Upper lobe of left lung (tissue), 6 donors: ENCODE measurements at regions not wholly inside any gene's neighbourhood (a gene's known extent, or its start where the extent isn't known, plus 50 kb on each side); places are given as distances from the start of the nearest gene placed in this dataset.

Source experiments
- ATAC-seq, 2 donors: fragments of 200-7000 bp; cut with Tn5 transposase; one replicate each; pipeline ENCODE4 v1.9.1; 2022; ENCODE audit warnings: mild to moderate bottlenecking in 2 of 2, moderate library complexity in 2 of 2; ENCODE audit not compliant: low FRiP score in 2 of 2
- DNase-seq, 2 donors: peaks; one replicate each; pipeline ENCODE4 v3.0.0-alpha.2; 2019 to 2020
- H3K27ac ChIP-seq, 4 donors: fragments of 200-600 bp; sonication (generic); one replicate each; pipeline ENCODE4 v1.5.1; 2016 to 2019
- H3K27me3 ChIP-seq, 4 donors: fragments of 200-600 bp; sonication (generic); one replicate each; pipeline ENCODE4 v1.5.1; 2017 to 2019
- H3K36me3 ChIP-seq, 4 donors: fragments of 200-600 bp; sonication (generic); one replicate each; pipeline ENCODE4 v1.5.1; 2016 to 2019
- H3K4me1 ChIP-seq, 4 donors: fragments of 200-600 bp; sonication (generic); one replicate each; pipeline ENCODE4 v1.5.1; 2018 to 2019
- H3K4me3 ChIP-seq, 4 donors: fragments of 200-600 bp; sonication (generic); one replicate each; pipeline ENCODE4 v1.5.1; 2017 to 2019; ENCODE audit warnings: mild to moderate bottlenecking in 2 of 4, moderate library complexity in 1 of 4
- H3K9me3 ChIP-seq, 4 donors: fragments of 200-600 bp; sonication (generic); one replicate each; pipeline ENCODE4 v1.5.1; 2018 to 2019
- CTCF ChIP-seq, 6 experiments: fragments of 450-650 bp in 4 of 6; fragments of 200-600 bp in 2 of 6; sonication (generic) in 2 of 6; IDR thresholded peaks; one replicate each; pipeline ENCODE4 v1.5.1; 2016 to 2019; ENCODE audit warnings: antibody characterized with exemption in 6 of 6
- EP300 ChIP-seq, 4 donors: sonication (generic); formaldehyde crosslinking; IDR thresholded peaks; one replicate each; pipeline ENCODE4 v1.5.1; 2017; ENCODE audit warnings: antibody characterized with exemption in 4 of 4, control low read depth in 2 of 4
- POLR2A ChIP-seq, 4 donors: fragments of 450-650 bp; IDR thresholded peaks; one replicate each; pipeline ENCODE4 v1.5.1; 2016 to 2017; ENCODE audit warnings: antibody characterized with exemption in 4 of 4, mild to moderate bottlenecking in 2 of 4
- POLR2AphosphoS5 ChIP-seq, 2 donors: sonication (generic); formaldehyde crosslinking; IDR thresholded peaks; one replicate each; pipeline ENCODE4 v1.5.1; 2017; ENCODE audit warnings: antibody characterized with exemption in 2 of 2
- WGBS, 2 donors: methylation state at CpG; one replicate each; pipeline ENCODE4 v1.1.5; 2017 to 2018; 5-methylcytosine and 5-hydroxymethylcytosine counted together
- donor health status: DM: no; HTN: no; CAD: no; lungs with moderate emphysema.
- donor health status: DM: no; HTN: yes; CAD: no; lungs with severe emphysema.

GRCh38 chr9:87081503-87081902 lies 134.2 kb upstream of the GAS1 start:
- Histone ChIP-seq H3K27me3 (no peaks in the 10 kb centered on the region), H3K4me1 (no peaks in the 10 kb centered on the region), H3K27ac (no peak overlapping the region), H3K4me3 (no peak overlapping the region), H3K9me3 (no peaks in the 10 kb centered on the region), H3K36me3 (no peaks in the 10 kb centered on the region)
- no peak for TF ChIP-seq EP300 (IDR thresholded peaks at IDR 0.05)
- TF ChIP-seq POLR2AphosphoS5 (IDR thresholded peaks at IDR 0.05): no peak
- no peak for TF ChIP-seq POLR2A (IDR thresholded peaks at IDR 0.05)
- TF ChIP-seq CTCF (IDR thresholded peaks at IDR 0.05): no peak
- WGBS, 2 donors: 62 to 67% methylated on average over 2 of the region's 2 CpGs
- DNase-seq: no peak
- ATAC-seq: no peak

- Histone ChIP-seq H3K9me3 (no peaks in the 10 kb centered on the region), H3K4me3 (no peak overlapping the region)
- 94 to 95% methylated on average over 11 to 13 of the region's 13 CpGs for WGBS, 2 donors
These were observed 136.7 kb upstream of the GAS1 start for GRCh38 chr9:87083986-87084385.

GRCh38 chr9:87084407-87084806 lies 137.1 kb upstream of the GAS1 start:
- no peak for ATAC-seq
- Histone ChIP-seq H3K4me3 (no peak overlapping the region), H3K4me1 (no peaks in the 10 kb centered on the region), H3K9me3 (no peaks in the 10 kb centered on the region), H3K36me3 (no peaks in the 10 kb centered on the region), H3K27ac (no peak overlapping the region), H3K27me3 (no peaks in the 10 kb centered on the region)
- DNase-seq: peak in 1 of 2 donors; percentile 56
- WGBS, 2 donors: 95 to 96% methylated on average over 4 to 6 of the region's 12 CpGs
- TF ChIP-seq EP300 (IDR thresholded peaks at IDR 0.05) (no peak), POLR2AphosphoS5 (IDR thresholded peaks at IDR 0.05) (no peak), POLR2A (IDR thresholded peaks at IDR 0.05) (no peak), CTCF (IDR thresholded peaks at IDR 0.05) (no peak)

More at GRCh38 chr9:87083986-87084385, 136.7 kb upstream of the GAS1 start:
- Histone ChIP-seq H3K27ac (no peak overlapping the region), H3K27me3 (no peaks in the 10 kb centered on the region), H3K36me3 (no peaks in the 10 kb centered on the region), H3K4me1 (no peaks in the 10 kb centered on the region)
- DNase-seq (peak in 1 of 2 donors; percentile 48), ATAC-seq (peak in 1 of 2 donors; percentile 34)
- no peak for TF ChIP-seq POLR2AphosphoS5 (IDR thresholded peaks at IDR 0.05)
- no peak for TF ChIP-seq POLR2A (IDR thresholded peaks at IDR 0.05)
- no peak for TF ChIP-seq CTCF (IDR thresholded peaks at IDR 0.05)
- no peak for TF ChIP-seq EP300 (IDR thresholded peaks at IDR 0.05)

GRCh38 chr9:87085073-87085472 lies 137.8 kb upstream of the GAS1 start:
- no peak overlapping the region for H3K4me3 ChIP-seq
- no peaks in the 10 kb centered on the region for H3K36me3 ChIP-seq
- ATAC-seq (no peak), DNase-seq (peak in 1 of 2 donors; percentile 74)
- H3K9me3 ChIP-seq: no peaks in the 10 kb centered on the region
- H3K27me3 ChIP-seq: no peaks in the 10 kb centered on the region
- TF ChIP-seq POLR2AphosphoS5 (IDR thresholded peaks at IDR 0.05) (no peak), CTCF (IDR thresholded peaks at IDR 0.05) (no peak), EP300 (IDR thresholded peaks at IDR 0.05) (no peak), POLR2A (IDR thresholded peaks at IDR 0.05) (no peak)
- no peaks in the 10 kb centered on the region for H3K4me1 ChIP-seq
- WGBS, 2 donors: 93% methylated on average over 27 of the region's 27 CpGs
- no peak overlapping the region for H3K27ac ChIP-seq

GRCh38 chr9:87085521-87085920 lies 138.2 kb upstream of the GAS1 start:
- TF ChIP-seq POLR2AphosphoS5 (IDR thresholded peaks at IDR 0.05): no peak
- no peak for TF ChIP-seq POLR2A (IDR thresholded peaks at IDR 0.05)
- TF ChIP-seq EP300 (IDR thresholded peaks at IDR 0.05): no peak
- TF ChIP-seq CTCF (IDR thresholded peaks at IDR 0.05): no peak
- H3K27me3 ChIP-seq: no peaks in the 10 kb centered on the region
- ATAC-seq (no peak), DNase-seq (no peak)
- no peak overlapping the region for H3K27ac ChIP-seq
- H3K4me3 ChIP-seq: no peak overlapping the region
- H3K36me3 ChIP-seq: no peaks in the 10 kb centered on the region
- no peaks in the 10 kb centered on the region for H3K9me3 ChIP-seq
- H3K4me1 ChIP-seq: no peaks in the 10 kb centered on the region
- 77 to 86% methylated on average over 9 of the region's 9 CpGs for WGBS, 2 donors
